ENCODE measurements at regions not wholly inside any gene's neighbourhood (a gene's known extent, or its start where the extent isn't known, plus 50 kb on each side); places are given as distances from the start of the nearest gene placed in this dataset.

DNA sequence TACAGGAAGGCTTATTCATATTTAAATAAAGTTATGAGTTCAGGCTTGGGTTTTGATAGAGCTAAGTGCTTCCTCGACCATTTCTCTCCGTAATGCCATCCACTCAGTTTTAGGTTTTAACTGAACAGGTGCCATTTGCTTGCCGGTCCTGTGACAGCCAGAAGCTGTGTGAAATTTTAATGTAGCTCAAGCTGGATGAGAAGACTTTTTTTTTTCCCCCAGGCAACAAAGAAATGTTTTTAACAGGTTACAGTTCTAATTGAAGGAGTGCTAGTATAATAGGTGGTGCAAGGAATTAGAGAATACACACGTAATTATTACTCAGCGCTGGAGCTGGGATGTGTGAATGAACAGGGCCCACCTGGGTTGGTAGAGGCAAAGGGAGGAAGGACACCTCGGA is 502.3 kb downstream of the AACS start:
- no peak overlapping the region for H3K27ac ChIP-seq (replicated peaks)
- H3K4me3 ChIP-seq (replicated peaks; ENCODE audit: insufficient read depth, low read length) = no peak overlapping the region
- TF ChIP-seq GABPA (IDR thresholded peaks at IDR 0.05; ENCODE audit: low read depth) (no peak), POLR2AphosphoS5 (IDR thresholded peaks at IDR 0.05; ENCODE audit: low read depth) (no peak), SPI1 (IDR thresholded peaks at IDR 0.05; ENCODE audit: borderline replicate concordance, low read depth) (no peak)
- TF ChIP-seq, protein P1, sequence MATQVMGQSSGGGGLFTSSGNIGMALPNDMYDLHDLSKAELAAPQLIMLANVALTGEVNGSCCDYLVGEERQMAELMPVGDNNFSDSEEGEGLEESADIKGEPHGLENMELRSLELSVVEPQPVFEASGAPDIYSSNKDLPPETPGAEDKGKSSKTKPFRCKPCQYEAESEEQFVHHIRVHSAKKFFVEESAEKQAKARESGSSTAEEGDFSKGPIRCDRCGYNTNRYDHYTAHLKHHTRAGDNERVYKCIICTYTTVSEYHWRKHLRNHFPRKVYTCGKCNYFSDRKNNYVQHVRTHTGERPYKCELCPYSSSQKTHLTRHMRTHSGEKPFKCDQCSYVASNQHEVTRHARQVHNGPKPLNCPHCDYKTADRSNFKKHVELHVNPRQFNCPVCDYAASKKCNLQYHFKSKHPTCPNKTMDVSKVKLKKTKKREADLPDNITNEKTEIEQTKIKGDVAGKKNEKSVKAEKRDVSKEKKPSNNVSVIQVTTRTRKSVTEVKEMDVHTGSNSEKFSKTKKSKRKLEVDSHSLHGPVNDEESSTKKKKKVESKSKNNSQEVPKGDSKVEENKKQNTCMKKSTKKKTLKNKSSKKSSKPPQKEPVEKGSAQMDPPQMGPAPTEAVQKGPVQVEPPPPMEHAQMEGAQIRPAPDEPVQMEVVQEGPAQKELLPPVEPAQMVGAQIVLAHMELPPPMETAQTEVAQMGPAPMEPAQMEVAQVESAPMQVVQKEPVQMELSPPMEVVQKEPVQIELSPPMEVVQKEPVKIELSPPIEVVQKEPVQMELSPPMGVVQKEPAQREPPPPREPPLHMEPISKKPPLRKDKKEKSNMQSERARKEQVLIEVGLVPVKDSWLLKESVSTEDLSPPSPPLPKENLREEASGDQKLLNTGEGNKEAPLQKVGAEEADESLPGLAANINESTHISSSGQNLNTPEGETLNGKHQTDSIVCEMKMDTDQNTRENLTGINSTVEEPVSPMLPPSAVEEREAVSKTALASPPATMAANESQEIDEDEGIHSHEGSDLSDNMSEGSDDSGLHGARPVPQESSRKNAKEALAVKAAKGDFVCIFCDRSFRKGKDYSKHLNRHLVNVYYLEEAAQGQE (IDR thresholded peaks at IDR 0.05; ENCODE audit: insufficient replicate concordance, low read depth) = no peak
- TF ChIP-seq, protein P2, sequence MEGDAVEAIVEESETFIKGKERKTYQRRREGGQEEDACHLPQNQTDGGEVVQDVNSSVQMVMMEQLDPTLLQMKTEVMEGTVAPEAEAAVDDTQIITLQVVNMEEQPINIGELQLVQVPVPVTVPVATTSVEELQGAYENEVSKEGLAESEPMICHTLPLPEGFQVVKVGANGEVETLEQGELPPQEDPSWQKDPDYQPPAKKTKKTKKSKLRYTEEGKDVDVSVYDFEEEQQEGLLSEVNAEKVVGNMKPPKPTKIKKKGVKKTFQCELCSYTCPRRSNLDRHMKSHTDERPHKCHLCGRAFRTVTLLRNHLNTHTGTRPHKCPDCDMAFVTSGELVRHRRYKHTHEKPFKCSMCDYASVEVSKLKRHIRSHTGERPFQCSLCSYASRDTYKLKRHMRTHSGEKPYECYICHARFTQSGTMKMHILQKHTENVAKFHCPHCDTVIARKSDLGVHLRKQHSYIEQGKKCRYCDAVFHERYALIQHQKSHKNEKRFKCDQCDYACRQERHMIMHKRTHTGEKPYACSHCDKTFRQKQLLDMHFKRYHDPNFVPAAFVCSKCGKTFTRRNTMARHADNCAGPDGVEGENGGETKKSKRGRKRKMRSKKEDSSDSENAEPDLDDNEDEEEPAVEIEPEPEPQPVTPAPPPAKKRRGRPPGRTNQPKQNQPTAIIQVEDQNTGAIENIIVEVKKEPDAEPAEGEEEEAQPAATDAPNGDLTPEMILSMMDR (IDR thresholded peaks at IDR 0.05; ENCODE audit: insufficient read depth, low read length) = no peak
- DNase-seq (ENCODE audit: low read depth in 1 of 2, low spot score in 1 of 2) = no peak
- no peaks in the 10 kb centered on the region for H3K27me3 ChIP-seq (ENCODE audit: insufficient read depth, poor library complexity, severe bottlenecking)

DNA sequence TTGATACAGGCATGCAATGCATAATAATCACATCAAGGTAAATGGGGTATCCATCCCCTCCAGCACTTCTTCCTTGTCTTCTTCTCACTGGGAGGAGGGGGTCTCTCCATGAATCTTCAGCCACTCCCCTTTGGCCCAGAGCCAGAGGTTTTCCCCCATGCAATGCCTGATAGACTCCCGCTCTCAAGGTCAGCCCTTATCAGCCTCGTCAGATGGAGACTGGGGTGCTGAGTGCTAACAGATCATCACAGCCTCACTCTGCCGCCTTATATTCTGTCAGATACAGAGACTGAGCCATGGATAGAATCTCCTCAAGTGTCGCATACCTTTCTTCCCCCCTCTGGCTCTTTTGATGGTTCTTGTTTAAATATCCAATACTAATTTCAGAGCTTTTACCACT is 503.1 kb downstream of the AACS start:
- TF ChIP-seq GABPA (IDR thresholded peaks at IDR 0.05; ENCODE audit: low read depth) = no peak
- no peak for TF ChIP-seq SPI1 (IDR thresholded peaks at IDR 0.05; ENCODE audit: borderline replicate concordance, low read depth)
- TF ChIP-seq, protein P2 (IDR thresholded peaks at IDR 0.05; ENCODE audit: insufficient read depth, low read length) = no peak
- TF ChIP-seq, protein P1 (IDR thresholded peaks at IDR 0.05; ENCODE audit: insufficient replicate concordance, low read depth) = no peak
- DNase-seq (ENCODE audit: low read depth in 1 of 2, low spot score in 1 of 2) = no peak
- H3K27me3 ChIP-seq (ENCODE audit: insufficient read depth, poor library complexity, severe bottlenecking) = no peaks in the 10 kb centered on the region
- no peak overlapping the region for H3K4me3 ChIP-seq (replicated peaks; ENCODE audit: insufficient read depth, low read length)
- no peak overlapping the region for H3K27ac ChIP-seq (replicated peaks)

DNA sequence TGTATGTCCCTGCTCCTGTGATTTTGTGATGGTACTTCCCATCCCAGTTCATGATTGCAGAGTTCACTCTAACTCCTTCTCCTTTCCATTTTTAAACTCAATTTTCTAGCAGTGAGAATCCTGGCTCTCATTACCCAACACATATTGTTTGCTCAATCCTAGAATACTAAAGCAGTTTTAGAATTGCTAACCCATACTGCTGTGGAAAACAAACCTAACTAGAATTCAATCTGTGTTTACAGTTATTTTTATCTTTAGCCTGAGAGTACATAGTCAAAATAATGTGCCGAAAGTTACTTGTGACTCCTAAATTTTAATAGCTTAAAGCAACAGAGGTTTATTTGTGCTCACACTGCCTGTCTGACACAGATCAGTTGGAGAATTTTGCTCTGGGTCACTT is 508.0 kb downstream of the AACS start:
- TF ChIP-seq GABPA (IDR thresholded peaks at IDR 0.05; ENCODE audit: low read depth) (no peak), POLR2AphosphoS5 (IDR thresholded peaks at IDR 0.05; ENCODE audit: low read depth) (no peak), SPI1 (IDR thresholded peaks at IDR 0.05; ENCODE audit: borderline replicate concordance, low read depth) (no peak)
- TF ChIP-seq, protein P2 (IDR thresholded peaks at IDR 0.05; ENCODE audit: insufficient read depth, low read length) = no peak
- TF ChIP-seq, protein P1 (IDR thresholded peaks at IDR 0.05; ENCODE audit: insufficient replicate concordance, low read depth) = no peak
- H3K27me3 ChIP-seq (ENCODE audit: insufficient read depth, poor library complexity, severe bottlenecking) = no peaks in the 10 kb centered on the region
- H3K4me3 ChIP-seq (replicated peaks; ENCODE audit: insufficient read depth, low read length) = no peak overlapping the region
- no peak for DNase-seq (ENCODE audit: low read depth in 1 of 2, low spot score in 1 of 2)
- no peak overlapping the region for H3K27ac ChIP-seq (replicated peaks)

Measured in HL-60 (cell line).